ENCODE measurements at regions not wholly inside any gene's neighbourhood (a gene's known extent, or its start where the extent isn't known, plus 50 kb on each side); places are given as distances from the start of the nearest gene placed in this dataset.

DNA sequence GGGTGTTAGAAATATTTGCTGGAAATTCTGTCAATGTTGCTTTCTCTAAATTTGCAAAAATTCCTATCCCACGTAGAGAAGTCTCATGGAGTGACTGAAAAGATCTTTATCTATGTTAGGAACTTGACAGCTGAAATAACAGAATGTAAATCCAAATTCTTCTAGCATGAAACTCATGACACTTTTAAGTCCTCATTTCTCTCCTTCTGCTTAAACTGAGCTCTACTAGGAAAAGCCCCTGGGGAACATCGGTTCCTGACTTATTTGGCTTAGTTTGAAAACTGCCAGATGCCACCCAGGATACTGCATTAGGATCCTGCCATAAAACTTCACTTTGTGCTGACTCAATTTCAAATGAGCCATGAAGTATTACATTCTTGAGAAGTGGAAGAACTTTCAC, 426.0 kb downstream of the GALC start:
- in situ Hi-C loops (cut with HindIII; ENCODE audit: low sequenced_read_pairs) = no loop called here

DNA sequence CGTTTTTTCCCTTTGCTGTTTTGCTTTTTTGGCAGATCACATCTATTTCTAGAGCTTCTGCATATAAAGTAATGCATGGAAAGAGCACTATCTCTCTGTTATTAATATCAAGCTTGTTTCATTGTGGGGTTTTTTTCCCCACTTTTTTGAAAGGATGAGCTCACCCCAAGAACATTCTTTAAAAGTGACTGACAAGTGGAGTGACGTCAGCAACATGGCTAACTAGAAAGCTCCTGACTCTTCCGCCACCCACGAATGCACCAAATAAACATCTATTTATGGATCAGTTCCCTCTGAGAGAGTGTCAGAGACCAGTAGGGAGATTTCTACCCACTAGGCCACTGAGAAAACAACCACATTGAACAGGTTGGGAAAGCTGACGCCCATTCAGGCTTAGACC, 445.4 kb downstream of the GALC start:
- in situ Hi-C loops (cut with HindIII; ENCODE audit: low sequenced_read_pairs) = no loop called here

- in situ Hi-C loops (cut with HindIII; ENCODE audit: low sequenced_read_pairs) = no loop called here
Observed at GRCh38 chr14:87542288-87542687, 450.7 kb downstream of the GALC start.

DNA sequence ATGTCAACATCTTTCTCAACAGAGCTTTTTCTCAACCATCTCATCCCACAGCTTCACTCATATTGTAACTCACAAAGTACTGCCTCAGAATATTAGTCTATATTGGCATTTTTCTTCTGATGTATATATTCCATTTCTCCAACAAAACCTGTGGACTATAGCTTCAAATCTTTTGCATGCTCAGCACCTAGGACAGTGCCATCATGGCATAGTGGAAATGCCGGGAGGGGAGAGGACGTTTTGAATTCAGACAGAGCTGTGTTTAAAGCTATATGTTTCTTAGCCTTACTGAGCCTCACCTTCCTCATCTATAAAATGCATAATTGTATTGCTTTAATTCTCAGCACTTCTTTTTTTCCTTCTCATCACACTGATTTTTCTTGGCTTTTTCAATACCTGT, 452.6 kb downstream of the GALC start:
- in situ Hi-C loops (cut with HindIII; ENCODE audit: low sequenced_read_pairs) = no loop called here

DNA sequence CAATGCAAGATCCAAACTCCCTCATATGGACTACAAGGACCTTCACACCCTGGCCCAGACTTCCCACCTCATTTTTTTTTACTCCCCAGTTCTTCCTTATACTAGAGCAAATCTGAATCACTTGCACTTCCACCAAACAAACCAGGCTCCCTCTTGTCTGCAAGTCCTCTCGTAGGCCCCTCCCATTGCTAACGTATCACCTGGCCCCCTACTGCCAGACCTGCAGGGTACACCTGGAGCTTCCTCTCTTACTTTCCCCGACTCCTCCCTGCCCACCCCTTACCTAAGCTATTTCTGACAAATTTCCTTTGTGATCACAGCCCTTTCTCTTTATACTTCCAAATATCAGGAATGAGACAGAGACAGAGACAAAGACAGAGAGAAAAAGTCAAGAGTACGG, 463.9 kb downstream of the GALC start:
- in situ Hi-C loops (cut with HindIII; ENCODE audit: low sequenced_read_pairs) = no loop called here

- in situ Hi-C loops (cut with HindIII; ENCODE audit: low sequenced_read_pairs) = no loop called here
Observed at GRCh38 chr14:87526731-87527130, 466.3 kb downstream of the GALC start.

DNA sequence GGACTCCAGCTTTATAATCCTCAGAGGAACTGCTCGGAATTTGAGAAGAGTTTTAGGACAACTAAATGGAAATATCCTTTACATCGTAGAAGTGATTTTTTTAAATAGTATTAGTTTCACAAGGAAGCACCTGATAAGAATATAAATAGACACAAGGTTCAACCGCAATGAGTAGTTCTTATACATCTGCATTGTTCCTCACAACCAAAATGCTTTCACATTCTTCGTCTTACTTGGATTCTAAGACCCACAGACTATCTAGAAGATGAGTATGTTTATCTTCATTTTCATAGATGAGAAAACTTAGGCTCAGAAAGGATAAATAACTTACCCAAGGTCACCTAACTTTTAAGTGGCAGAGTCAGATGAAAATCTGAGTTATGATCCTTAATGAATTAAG, 469.0 kb downstream of the GALC start:
- in situ Hi-C loops (cut with HindIII; ENCODE audit: low sequenced_read_pairs) = no loop called here

DNA sequence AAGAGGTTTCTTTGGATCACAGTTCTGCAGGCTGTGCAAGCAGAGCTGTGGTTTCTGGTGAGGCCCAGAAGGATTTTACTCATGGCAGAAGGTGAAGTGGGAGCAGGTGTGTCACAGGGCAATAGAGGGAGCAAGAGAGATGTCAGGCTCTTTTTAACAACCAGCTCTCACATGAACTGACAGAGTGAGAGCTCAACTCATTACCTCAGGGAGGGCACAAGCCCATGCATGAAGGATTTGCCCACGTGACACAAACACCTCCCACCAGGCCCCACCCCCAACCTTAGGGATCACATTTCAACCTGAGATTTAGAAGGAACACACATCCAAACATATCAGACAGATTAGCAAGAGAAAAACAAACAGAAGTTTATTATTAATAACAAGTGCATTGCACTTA, 470.4 kb downstream of the GALC start:
- in situ Hi-C loops (cut with HindIII; ENCODE audit: low sequenced_read_pairs) = no loop called here

- in situ Hi-C loops (cut with HindIII; ENCODE audit: low sequenced_read_pairs) = no loop called here
Observed at GRCh38 chr14:87508333-87508732, 484.6 kb downstream of the GALC start.

DNA sequence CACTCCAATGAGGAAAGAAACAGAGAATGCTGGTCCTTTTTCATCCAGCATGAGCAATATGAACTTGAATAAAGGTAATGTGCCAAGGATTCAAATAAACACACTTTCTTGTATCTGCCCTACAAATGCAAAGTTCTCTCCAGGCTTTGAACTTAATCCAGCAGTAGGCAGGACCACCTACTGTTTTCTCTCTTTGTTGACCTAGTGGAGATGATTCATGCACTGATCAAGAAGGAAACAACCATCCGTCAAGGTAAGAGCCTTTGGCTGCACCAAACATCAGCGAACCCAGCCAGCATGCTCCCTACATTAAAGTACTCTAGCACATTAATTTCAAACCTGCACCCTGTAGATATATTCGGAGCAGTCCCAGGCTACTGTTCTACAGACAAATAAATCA, 489.3 kb downstream of the GALC start:
- in situ Hi-C loops (cut with HindIII; ENCODE audit: low sequenced_read_pairs) = no loop called here

DNA sequence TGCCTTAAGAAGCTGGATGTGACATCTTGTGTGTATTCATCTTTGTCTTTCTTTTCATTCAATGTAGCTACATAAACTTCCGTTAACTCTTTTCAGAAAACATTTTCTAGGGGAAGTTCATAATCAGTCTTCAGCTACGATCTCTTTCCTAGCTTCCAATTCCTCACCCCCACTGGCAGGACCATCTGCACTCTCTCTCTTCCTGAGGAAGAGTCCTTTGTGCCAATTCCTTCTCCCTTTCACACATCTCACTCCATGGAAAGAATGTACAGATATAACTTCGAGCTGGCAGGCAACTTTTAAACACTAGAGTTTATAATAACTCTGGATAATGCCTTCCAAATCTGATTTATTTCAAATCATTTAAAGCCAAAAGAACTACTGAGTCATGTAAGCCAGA, 495.7 kb downstream of the GALC start:
- in situ Hi-C loops (cut with HindIII; ENCODE audit: low sequenced_read_pairs) = no loop called here

- in situ Hi-C loops (cut with HindIII; ENCODE audit: low sequenced_read_pairs) = no loop called here
Observed at GRCh38 chr14:87494010-87494409, 499.0 kb downstream of the GALC start.

- in situ Hi-C loops (cut with HindIII; ENCODE audit: low sequenced_read_pairs) = no loop called here
Observed at GRCh38 chr14:87492561-87492960, 500.4 kb downstream of the GALC start.

DNA sequence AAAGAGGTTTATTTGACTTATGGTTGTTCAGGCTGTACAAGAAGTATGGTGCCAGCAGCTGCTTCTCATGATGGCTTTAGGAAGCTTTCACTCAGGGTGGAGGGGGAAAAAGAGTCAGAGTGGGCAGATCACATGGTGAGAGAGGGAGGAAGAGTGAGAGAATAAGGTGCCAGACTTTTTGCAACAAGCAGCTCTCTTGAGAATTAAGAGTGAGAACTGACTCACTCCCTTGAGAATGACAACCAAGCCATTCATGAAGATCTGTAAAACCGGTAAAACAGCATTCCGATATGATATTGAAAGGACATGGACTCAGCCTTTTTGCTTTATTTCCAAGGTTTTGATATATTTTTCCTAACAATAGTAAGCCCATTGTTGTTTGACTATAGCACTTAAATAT, 501.2 kb downstream of the GALC start:
- in situ Hi-C loops (cut with HindIII; ENCODE audit: low sequenced_read_pairs) = no loop called here

DNA sequence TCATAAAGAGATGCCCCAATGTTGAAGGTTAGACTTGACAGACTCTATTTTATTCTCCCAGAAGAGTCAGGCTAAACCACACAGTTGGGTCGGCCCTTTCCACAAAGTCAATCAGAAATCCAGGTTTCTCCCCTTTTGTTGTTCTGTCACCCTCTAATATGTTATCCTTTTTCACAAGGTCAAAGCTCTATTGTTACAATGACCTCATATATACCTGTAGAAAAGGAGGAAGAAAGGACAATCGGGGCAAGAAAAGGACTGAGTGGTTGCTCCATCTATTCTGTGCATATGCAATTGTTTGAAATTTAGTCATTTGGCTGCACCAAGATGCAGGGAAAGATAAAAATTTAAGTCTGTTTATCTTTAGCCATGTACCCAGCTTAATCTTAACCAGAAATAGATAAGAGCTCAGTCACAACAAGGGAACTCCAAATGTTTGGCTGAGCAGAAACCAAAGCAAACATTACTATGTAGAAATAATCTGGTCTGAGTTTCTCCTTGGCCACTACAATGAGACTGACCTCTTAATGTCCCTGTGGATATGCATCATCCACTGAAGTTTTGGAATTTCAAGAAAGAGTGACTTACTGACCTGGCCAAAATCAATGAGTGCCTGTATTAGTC, 503.7 kb downstream of the GALC start:
- in situ Hi-C loops (cut with HindIII; ENCODE audit: low sequenced_read_pairs) = no loop called here

GRCh38 chr14:87483271-87484260, 509.4 kb downstream of the GALC start:
- in situ Hi-C loops (cut with HindIII; ENCODE audit: low sequenced_read_pairs) = no loop called here

GRCh38 chr14:87468531-87468930, 524.5 kb downstream of the GALC start:
- in situ Hi-C loops (cut with HindIII; ENCODE audit: low sequenced_read_pairs) = no loop called here

GRCh38 chr14:87467578-87467977, 525.4 kb downstream of the GALC start:
- in situ Hi-C loops (cut with HindIII; ENCODE audit: low sequenced_read_pairs) = no loop called here

- in situ Hi-C loops (cut with HindIII; ENCODE audit: low sequenced_read_pairs) = no loop called here
Observed at GRCh38 chr14:87465770-87466169, 527.2 kb downstream of the GALC start.

DNA sequence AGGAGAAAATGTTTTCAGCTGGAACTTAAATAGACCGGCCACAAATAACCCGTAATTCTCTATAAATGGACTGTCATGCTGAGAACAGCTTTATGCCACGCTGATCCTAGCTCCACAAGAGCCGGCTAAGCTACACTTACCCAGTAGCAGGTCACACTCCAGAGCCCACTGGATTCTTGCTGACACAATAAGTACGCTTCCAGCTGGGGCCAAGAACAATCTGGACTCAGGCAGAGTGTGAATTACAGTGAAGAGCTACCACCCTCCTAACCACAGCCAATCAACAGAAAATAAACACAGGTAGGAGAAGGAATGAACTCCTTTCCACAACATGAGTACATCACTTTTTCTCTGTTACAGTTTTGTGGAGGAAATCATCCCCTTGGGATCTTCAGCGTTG, 531.3 kb downstream of the GALC start:
- in situ Hi-C loops (cut with HindIII; ENCODE audit: low sequenced_read_pairs) = no loop called here

DNA sequence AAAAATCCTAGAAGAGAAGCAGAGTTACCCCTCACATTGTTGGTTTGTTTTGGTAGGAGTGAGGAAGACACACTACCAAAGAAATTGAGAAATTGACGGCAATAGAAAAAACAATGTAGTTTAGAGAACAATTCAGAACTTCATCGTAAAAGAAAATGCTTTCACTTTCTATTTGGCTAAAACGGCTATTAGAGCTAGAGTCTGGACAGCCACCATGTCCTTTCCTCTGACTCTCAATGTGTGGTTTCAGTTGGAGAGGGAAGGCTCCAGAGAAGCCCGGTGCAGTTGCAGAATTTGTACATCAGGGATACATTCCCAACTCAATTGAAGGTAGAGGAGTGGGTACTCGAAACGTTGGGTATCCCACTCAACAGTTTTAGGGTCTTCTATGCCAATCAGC, 535.3 kb downstream of the GALC start:
- in situ Hi-C loops (cut with HindIII; ENCODE audit: low sequenced_read_pairs) = no loop called here

GRCh38 chr14:87450193-87450592, 542.8 kb downstream of the GALC start:
- in situ Hi-C loops (cut with HindIII; ENCODE audit: low sequenced_read_pairs) = no loop called here
